ENCODE measurements at regions not wholly inside any gene's neighbourhood (a gene's known extent, or its start where the extent isn't known, plus 50 kb on each side); places are given as distances from the start of the nearest gene placed in this dataset.
A peak's percentile ranks its signal among the peaks of the same experiment; 100 is the strongest.

DNA sequence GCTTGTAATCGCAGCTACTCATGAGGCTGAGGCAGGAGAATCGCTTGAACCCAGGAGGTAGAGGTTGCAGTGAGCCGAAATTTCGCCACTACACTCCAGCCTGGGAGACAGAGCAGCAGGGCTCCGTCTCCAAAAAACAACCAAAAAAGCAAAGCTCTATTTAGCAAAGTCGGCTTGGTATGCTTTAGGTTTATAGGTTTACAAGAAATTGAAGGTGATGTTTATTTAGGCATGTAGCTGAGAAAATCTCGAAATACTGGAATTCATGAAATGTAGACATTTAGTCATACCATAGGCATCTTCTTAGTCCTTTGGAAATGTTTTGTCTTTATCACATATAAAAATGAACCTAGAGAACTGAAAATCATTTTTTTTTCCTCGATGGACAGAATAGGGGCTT is 453.8 kb upstream of the ANKRD30A start:
- CTCF ChIA-PET: no interaction called here

More for the DNA sequence above, 453.8 kb upstream of the ANKRD30A start:
- no peak overlapping the region for H3K4me3 ChIP-seq (replicated peaks in 1 of 3; ENCODE audit: insufficient read depth in 1 of 3, low read depth in 1 of 3, low read length in 3 of 3)
- no peak overlapping the region for H2AFZ ChIP-seq (ENCODE audit: low read depth, low read length)
- no peaks in the 10 kb centered on the region for H3K9me1 ChIP-seq (replicated peaks; ENCODE audit: control insufficient read depth, extremely low read depth, insufficient read depth, low read length)
- H3K27me3 ChIP-seq (ENCODE audit: control insufficient read depth in 2 of 2, insufficient read depth in 2 of 2, low read length in 2 of 2): no peaks in the 10 kb centered on the region
- POLR2A ChIA-PET: no interaction called here
- H3K79me2 ChIP-seq (ENCODE audit: control insufficient read depth, insufficient read depth, low read length): no peaks in the 10 kb centered on the region
- no peaks in the 10 kb centered on the region for H4K20me1 ChIP-seq (replicated peaks; ENCODE audit: control insufficient read depth, extremely low read depth, insufficient read depth, low read length)
- dilution Hi-C loops (cut with MboI; ENCODE audit: extremely low pct_ligation_motif_present, low sequenced_read_pairs): no loop called here
- FAIRE-seq (peak; percentile 4), DNase-seq (ENCODE audit: low read depth, low spot score) (no peak)
- H3K9ac ChIP-seq (replicated peaks; ENCODE audit: extremely low read depth, insufficient read depth, low read length): no peak overlapping the region
- peaks cover 4% of the 10 kb centered on the region for H3K4me1 ChIP-seq (ENCODE audit: control insufficient read depth, extremely low read depth, insufficient read depth, low read length)
- TF ChIP-seq FOS (IDR thresholded peaks at IDR 0.05; ENCODE audit: borderline replicate concordance, insufficient read depth, low read length): no peak
- no peak for TF ChIP-seq MYC (IDR thresholded peaks at IDR 0.05; ENCODE audit: low read depth, low read length)
- no peak for TF ChIP-seq POLR2AphosphoS5 (IDR thresholded peaks at IDR 0.05; ENCODE audit: insufficient read depth, low read depth, low read length)
- no peak for TF ChIP-seq GATA2 (IDR thresholded peaks at IDR 0.05; ENCODE audit: insufficient read depth, insufficient read length, low read depth, low read length)
- no peak for TF ChIP-seq MAX (IDR thresholded peaks at IDR 0.05; ENCODE audit: insufficient read depth, insufficient read length)
- TF ChIP-seq CTCF (IDR thresholded peaks at IDR 0.05; ENCODE audit: extremely low read depth in 1 of 2, insufficient read depth in 1 of 2, low read depth in 1 of 2, low read length in 2 of 2): no peak
- no peak for TF ChIP-seq JUN (IDR thresholded peaks at IDR 0.05; ENCODE audit: borderline replicate concordance, insufficient read depth, insufficient read length, low read depth)
- TF ChIP-seq EZH2 (IDR thresholded peaks at IDR 0.05; ENCODE audit: borderline replicate concordance, low read depth, low read length, severe bottlenecking): no peak
- TF ChIP-seq POLR2A (IDR thresholded peaks at IDR 0.05; ENCODE audit: low read depth, low read length): no peak
- no peak overlapping the region for H3K27ac ChIP-seq (ENCODE audit: insufficient read depth, low read depth, low read length)
- intact Hi-C loops (cut with micrococcal nuclease): no loop called here
- no peaks in the 10 kb centered on the region for H3K36me3 ChIP-seq (ENCODE audit: control insufficient read depth in 2 of 2, extremely low read depth in 1 of 2, insufficient read depth in 2 of 2, low read length in 2 of 2)
- no TSS peak for BruUV-seq (replicated peaks)
- no peaks in the 10 kb centered on the region for H3K9me3 ChIP-seq (replicated peaks; ENCODE audit: control insufficient read depth, insufficient read depth, low read length)
- H3K4me2 ChIP-seq (ENCODE audit: insufficient read depth, low read length): no peak overlapping the region

Data from endothelial cell of umbilical vein (primary cell).